ENCODE measurements at regions not wholly inside any gene's neighbourhood (a gene's known extent, or its start where the extent isn't known, plus 50 kb on each side); places are given as distances from the start of the nearest gene placed in this dataset.
A peak's percentile ranks its signal among the peaks of the same experiment; 100 is the strongest.
"Not testable (repeated sequence)": the region's sequence is repeated elsewhere in the genome, so short reads cannot be mapped to it uniquely, and the experiment has no call there.

GRCh38 chr7:79775911-79776310 lies 322.4 kb upstream of the MAGI2 start:
- DNase-seq = no peak

- no peak for DNase-seq
Measured at GRCh38 chr7:79774150-79774549, 320.7 kb upstream of the MAGI2 start.

DNA sequence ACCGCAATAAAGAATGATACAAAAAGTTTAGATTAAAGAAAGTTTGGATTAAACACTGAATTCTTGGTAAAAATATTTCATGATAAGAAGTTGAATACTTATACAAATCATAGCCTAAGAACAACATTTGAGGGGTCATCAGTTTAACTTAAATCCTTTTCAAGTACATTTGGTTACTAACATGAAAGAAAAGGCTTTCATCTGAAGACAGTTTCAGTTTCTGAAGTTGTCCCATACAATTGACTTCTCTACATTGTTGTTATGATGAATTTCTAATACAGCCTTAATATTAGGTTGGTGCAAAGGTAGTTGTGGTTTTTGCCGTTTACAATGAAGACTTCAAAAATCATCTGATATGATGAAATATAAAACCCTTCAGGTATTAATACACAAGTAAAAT lies 317.5 kb upstream of the MAGI2 start:
- no peak for DNase-seq

DNA sequence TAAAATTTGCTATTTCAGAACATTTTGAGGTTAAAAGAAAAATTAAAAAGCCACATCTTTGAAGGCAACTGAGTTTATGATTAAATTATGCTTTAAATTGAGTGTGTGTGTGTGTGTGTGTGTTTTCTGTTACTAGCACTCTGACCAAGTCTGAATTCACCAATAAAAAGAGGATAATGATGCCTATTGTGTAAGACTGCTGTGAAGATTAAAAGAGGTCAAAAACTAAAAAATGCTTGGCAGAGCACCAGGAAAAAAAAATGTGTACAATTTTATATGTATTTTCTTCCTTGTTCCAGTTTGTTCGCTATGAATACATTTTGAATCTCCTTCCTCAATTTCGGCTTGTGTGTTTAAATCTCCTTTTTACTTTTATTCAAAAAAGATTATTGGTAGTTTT lies 316.6 kb upstream of the MAGI2 start:
- DNase-seq = no peak

DNA sequence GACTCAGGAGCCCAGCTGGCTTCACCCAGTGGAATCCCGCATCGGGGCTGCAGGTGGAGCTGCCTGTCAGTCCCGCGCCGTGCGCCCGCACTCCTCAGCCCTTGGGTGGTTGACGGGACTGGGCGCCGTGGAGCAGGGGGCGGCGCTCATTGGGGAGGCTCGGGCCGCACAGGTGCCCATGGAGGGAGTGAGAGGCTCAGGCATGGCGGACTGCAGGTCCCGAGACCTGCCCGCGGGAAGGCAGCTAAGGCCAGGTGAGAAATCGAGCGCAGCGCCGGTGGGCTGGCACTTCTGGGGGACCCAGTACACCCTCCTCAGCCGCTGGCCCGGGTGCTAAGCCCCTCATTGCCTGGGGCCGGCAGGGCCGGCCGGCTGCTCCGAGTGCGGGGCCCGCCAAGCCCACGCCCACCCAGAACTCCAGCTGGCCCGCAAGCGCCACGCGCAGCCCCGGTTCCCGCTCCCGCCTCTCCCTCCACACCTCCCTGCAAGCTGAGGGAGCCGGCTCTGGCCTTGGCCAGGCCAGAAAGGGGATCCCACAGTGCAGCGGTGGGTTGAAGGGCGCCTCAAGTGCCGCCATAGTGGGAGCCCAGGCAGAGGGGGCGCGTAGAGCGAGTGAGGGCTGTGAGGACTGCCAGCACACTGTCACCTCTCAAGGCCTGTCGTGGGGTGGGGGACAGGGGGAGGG lies 314.6 kb upstream of the MAGI2 start:
- DNase-seq = peak in 1 of 2 donors; percentile 1

GRCh38 chr7:79767192-79767591 lies 313.7 kb upstream of the MAGI2 start:
- DNase-seq = not testable (repeated sequence)

DNA sequence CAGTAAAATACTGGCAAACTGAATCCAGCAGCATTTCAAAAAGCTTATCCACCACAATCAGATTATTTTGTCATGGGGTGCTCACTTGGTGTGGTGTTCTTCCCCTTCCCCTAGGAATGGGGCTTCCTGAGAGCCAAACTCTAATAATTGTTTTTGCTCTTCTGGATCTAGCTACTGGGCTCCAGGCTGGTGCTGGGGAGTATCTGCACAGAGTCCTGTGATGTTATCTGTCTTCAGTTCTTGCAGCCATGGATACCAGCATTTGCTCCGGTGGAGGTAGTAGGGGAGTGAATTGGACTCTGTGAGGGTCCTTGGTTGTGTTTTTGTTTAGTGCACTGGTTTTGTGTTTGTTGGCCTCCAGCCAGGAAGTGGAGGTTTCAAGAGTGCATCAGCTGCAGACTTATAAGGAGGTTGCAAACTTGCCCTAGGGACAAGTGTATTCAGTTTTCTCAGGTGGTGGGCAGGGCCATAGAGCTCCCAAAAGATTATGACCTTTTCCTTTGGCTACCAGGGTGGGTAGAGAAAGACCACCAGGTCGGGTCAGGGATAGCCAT lies 308.5 kb upstream of the MAGI2 start:
- DNase-seq = no peak

- DNase-seq = not testable (repeated sequence)
Measured at GRCh38 chr7:79750941-79751340, 297.5 kb upstream of the MAGI2 start.

DNA sequence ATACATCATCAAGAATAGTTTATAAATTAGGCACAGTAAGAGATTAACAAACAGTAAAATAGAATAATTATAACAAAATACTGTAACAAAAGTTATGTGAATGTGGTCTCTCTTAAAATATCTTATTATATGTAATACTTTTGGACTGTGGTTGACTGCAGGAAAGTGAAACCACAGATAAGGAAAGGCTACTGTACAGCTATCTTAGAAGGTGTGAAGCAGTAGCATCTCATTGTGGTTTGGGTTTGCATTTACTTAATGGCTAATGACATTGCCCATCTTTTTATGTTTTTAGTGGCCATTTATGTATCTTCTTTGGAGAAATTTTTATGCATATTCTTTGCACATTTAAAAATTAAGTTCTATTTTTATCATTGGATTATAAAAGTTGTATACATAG lies 296.4 kb upstream of the MAGI2 start:
- no peak for DNase-seq

- DNase-seq = no peak
Measured at GRCh38 chr7:79741684-79742083, 288.2 kb upstream of the MAGI2 start.

DNA sequence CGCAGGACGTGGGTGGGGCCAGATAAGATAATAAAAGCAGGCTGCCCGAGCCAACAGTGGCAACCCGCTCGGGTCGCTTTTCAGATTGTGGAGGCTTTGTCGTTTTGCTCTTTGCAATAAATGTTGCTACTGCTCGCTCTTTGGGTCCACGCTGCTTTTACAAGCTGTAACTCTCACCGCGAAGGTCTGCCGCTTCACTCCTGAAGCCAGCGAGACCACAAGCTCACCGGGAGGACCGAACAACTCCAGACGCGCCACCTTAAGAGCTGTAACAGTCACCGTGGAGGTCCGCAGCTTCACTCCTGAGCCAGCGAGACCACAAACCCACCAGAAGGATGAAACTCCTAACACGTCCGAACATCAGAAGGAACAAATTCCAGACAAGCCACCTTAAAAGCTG lies 286.6 kb upstream of the MAGI2 start:
- no peak for DNase-seq

DNA sequence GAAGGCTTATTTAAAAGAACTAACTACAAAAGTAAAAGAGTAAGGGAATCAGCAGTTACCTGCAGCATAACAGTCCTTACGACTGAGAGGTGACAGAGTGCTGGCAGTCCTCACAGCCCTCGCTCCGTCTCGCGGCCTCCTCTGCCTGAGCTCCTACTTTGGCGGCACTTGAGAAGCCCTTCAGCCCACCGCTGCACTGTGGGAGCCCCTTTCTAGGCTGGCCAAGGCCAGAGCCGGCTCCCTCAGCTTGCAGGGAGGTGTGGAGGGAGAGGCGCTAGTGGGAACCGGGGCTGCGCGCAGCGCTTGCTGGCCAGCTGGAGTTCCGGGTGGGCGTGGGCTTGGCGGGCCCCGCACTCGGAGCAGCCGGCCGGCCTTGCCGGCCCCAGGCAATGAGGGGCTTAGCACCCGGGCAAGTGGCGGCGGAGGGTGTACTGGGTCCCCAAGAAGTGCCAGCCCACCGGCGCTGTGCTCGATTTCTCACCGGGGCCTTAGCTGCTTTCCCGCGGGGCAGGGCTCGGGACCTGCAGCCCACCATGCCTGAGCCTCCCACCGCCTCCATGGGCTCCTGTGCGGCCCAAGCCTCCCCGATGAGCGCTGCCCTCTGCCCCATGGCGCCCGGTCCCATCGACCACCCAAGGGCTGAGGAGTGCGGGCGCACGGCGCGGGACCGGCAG lies 285.7 kb upstream of the MAGI2 start:
- DNase-seq = not testable (repeated sequence)

DNA sequence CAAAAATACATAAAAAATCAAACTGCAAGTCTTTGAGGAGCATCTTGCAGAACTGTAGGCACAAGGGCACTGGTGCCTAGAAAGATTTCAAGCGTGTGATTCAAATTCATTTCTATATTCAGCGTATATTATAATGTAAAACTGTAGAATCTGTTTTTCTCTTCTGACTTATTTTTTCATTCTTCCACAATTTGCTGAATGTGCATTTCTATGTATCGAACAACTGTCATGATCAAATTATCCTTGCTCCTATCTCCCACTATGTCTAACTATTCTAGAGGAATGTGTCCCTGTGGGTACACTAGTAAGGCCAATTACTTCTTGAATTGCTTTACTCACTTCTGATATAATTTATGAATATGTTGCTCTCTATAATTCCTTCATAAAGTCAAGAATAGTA lies 283.0 kb upstream of the MAGI2 start:
- DNase-seq = no peak

GRCh38 chr7:79735012-79735411 lies 281.5 kb upstream of the MAGI2 start:
- no peak for DNase-seq

GRCh38 chr7:79734181-79734580 lies 280.7 kb upstream of the MAGI2 start:
- no peak for DNase-seq

DNA sequence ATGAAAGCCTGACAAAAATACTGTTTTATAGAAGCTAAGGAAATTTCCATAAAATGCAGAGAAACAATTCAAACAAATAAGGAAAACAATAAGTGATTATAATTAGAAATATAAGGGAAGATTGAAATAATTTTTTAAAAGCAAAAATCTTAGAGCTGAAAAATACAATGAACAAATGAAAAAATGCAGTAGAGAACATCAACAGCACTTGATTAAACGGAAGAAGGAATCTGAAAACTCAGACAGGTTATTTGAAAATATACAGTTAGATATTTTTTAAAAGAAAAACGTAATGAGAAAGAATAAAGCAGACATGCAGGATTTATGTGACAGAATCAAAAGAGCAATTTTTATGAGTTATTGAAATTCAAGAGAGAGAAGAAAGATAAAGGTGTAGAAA lies 279.1 kb upstream of the MAGI2 start:
- no peak for DNase-seq

GRCh38 chr7:79730971-79731370 lies 277.5 kb upstream of the MAGI2 start:
- no peak for DNase-seq

DNA sequence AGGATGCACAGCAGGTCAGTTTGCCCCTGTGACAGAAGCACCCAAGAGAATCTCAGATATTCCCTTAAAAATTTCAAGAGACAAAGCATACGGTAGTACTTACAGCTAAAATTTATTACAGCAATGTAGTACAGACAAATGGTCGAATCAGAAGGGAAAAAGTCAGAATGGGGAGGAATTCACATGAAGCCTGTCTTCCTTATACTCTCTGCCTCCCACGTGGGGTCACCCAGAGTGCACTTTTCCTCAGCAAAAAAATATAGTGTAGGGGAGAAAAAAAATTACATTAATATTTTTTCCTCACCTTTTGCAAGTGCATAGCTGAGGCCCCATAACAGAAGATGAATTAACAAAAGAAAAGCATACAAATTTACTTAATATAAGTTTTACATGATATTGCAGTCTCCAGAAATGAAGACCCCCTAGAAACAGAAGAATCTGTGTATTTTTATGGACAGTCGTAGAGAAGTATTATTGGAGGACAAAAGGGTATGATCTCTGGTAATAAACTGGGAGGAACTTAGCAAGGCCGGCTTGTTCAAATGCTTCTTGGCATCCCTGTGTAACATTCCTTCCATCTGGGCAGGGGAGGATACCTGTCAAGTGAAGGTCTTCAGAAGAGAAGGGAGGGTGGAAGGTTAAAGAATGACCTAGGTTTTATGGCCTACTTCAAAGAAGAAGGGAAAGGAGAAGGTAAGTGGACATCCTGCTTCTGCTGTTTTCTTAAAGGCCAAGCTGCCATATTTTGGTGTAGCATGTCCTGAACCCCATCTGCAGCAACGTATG lies 270.6 kb upstream of the MAGI2 start:
- DNase-seq = no peak

GRCh38 chr7:79722217-79722616 lies 268.8 kb upstream of the MAGI2 start:
- DNase-seq = no peak

DNA sequence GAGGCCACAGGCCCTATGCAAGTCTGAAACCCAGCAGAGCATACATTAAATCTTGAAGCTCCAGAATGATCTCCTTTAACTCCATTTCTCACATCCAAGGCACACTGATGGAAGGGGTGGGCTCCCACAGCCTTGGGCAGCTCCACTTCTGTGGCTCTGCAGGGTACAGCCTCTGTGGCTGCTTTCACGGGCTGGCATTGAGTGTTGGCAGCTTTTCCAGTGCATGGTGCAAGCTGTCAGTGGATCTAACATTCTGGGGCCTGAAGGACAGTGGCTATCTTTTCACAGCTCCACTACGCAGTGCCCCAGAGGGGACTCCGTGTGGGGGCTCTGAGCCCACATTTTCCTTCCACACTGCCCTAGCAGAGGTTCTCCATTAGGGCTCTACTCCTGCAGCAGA lies 265.7 kb upstream of the MAGI2 start:
- no peak for DNase-seq

DNA sequence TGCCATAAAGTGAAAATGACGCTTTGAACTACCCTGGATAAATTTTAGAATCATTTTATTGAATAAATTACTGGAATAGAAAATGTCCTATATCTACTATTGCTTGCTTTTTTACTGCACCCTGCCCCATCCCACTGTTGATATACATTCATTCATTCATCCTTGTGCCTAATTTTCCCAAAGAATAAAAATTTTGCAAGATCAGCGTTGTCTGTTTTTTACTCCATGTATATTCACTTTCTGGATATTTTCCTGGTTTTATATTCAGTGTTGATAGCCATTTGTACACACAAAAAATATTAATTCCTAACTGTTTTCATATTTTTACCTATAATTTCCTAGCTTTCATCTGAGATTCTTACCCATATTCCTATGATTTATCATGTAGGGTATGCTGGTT lies 262.9 kb upstream of the MAGI2 start:
- no peak for DNase-seq

DNA sequence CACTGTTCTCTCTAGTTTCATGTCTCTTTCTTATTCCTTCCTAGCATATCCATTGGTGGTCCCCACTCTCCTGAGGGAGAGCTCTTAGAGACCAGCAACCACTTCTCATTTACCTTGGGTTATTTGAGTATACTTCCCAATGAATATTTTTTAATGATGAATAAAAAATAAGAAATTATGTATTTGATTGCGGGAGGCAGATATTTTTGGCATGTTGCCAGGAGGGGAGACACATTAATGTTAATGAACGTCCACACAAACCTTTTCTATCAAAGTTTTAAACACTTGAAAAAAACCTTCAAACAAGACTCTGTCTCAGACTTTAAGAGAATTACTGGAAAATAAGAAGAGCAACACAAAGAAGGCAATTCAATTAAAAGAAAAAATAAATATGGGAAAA lies 260.6 kb upstream of the MAGI2 start:
- DNase-seq = no peak

DNA sequence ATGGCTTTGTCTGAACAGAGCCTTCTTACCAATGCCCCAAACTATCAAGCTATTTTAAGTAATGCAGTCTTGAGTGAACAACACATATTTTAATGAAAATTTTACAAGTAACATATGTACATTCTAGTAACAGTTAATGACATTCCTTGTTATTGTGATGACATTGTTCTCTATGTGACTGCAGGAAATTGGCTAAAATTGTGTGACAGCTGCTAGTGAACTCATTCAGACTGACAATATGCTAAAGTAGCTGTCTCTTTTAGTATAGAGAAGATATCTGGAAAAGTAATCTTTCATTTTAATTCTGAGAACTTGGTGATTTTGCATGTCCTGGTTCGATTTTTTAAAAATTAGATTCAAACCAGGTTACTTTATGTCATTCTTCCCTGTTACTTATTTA lies 259.8 kb upstream of the MAGI2 start:
- no peak for DNase-seq

- no peak for DNase-seq
Measured at GRCh38 chr7:79711660-79712059, 258.2 kb upstream of the MAGI2 start.
